ENCODE measurements at regions not wholly inside any gene's neighbourhood (a gene's known extent, or its start where the extent isn't known, plus 50 kb on each side); places are given as distances from the start of the nearest gene placed in this dataset.
"Not testable (repeated sequence)": the region's sequence is repeated elsewhere in the genome, so short reads cannot be mapped to it uniquely, and the experiment has no call there.

DNA sequence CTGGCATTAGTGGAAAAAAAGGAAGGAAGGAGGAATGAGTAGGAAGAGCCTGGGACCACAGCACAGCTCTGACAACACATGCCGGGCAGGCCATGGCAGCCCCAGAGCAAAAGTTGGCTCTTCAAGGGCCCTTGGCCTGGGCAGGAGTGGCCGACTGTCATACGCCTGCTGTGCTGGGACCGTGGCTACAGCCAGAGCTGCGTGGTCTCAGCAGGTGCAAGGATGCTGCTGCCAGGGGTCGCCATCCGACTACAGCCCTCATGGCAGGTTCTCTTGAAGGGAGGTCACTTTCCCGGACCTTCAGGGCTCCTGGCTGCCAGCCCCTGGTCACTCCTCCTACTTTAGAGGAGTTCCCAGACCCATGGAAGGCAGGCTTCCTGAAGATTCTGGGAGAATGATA, 109.9 kb downstream of the ARL4C start:
- Histone ChIP-seq H3K9me2 (ENCODE audit: insufficient read depth, low read length) (no peaks in the 10 kb centered on the region), H3K4me2 (ENCODE audit: low read length) (no peak overlapping the region), H4K20me1 (ENCODE audit: insufficient read depth) (no peaks in the 10 kb centered on the region), H3K27ac (ENCODE audit: low read length) (no peak overlapping the region), H3K9ac (ENCODE audit: low read length) (no peak overlapping the region), H3F3A (ENCODE audit: insufficient read depth, low read length, poor library complexity, severe bottlenecking) (no peaks in the 10 kb centered on the region), H2AFZ (ENCODE audit: low read depth, low read length) (no peak overlapping the region), H3K9me3 (ENCODE audit: low read length) (no peaks in the 10 kb centered on the region), H3K4me3 (ENCODE audit: low read length) (no peak overlapping the region), H3K79me2 (replicated peaks; ENCODE audit: insufficient read depth, low read length) (no peaks in the 10 kb centered on the region), H3K27me3 (ENCODE audit: insufficient read depth, low read depth, low read length) (no peaks in the 10 kb centered on the region), H3K36me3 (ENCODE audit: insufficient read depth, low read length) (no peaks in the 10 kb centered on the region)
- TF ChIP-seq, protein P1, sequence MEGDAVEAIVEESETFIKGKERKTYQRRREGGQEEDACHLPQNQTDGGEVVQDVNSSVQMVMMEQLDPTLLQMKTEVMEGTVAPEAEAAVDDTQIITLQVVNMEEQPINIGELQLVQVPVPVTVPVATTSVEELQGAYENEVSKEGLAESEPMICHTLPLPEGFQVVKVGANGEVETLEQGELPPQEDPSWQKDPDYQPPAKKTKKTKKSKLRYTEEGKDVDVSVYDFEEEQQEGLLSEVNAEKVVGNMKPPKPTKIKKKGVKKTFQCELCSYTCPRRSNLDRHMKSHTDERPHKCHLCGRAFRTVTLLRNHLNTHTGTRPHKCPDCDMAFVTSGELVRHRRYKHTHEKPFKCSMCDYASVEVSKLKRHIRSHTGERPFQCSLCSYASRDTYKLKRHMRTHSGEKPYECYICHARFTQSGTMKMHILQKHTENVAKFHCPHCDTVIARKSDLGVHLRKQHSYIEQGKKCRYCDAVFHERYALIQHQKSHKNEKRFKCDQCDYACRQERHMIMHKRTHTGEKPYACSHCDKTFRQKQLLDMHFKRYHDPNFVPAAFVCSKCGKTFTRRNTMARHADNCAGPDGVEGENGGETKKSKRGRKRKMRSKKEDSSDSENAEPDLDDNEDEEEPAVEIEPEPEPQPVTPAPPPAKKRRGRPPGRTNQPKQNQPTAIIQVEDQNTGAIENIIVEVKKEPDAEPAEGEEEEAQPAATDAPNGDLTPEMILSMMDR (IDR thresholded peaks at IDR 0.05; ENCODE audit: poor library complexity, severe bottlenecking): no peak
- TF ChIP-seq RAD21 (conservative IDR thresholded peaks at IDR 0.05) (no peak), MXI1 (conservative IDR thresholded peaks at IDR 0.05; ENCODE audit: poor library complexity, severe bottlenecking) (no peak), POLR2AphosphoS5 (IDR thresholded peaks at IDR 0.05) (no peak)

DNA sequence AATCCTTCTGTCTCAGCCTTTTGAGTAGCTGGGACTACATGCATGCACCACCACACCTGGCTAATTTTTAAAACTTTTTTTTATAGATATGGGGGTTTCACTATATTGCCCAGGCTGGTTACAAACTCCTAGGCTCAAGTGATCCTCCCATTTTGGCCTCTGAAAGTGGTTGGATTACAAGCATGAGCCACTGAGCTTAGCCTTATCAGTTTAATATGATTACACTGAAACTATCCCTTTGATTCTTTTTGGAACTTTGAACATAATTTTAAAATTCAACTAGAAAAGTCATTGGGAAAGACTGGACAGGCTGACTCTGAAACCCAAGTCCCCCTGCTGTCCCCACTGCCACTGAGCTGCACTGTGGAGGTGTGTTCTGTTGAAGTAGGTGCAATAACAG, 114.8 kb downstream of the ARL4C start:
- Histone ChIP-seq H2AFZ (ENCODE audit: low read depth, low read length) (no peak overlapping the region), H3F3A (ENCODE audit: insufficient read depth, low read length, poor library complexity, severe bottlenecking) (no peaks in the 10 kb centered on the region), H3K4me3 (ENCODE audit: low read length) (no peak overlapping the region), H3K36me3 (ENCODE audit: insufficient read depth, low read length) (no peaks in the 10 kb centered on the region), H3K27me3 (ENCODE audit: insufficient read depth, low read depth, low read length) (no peaks in the 10 kb centered on the region), H3K9ac (ENCODE audit: low read length) (no peak overlapping the region), H4K20me1 (ENCODE audit: insufficient read depth) (no peaks in the 10 kb centered on the region), H3K79me2 (replicated peaks; ENCODE audit: insufficient read depth, low read length) (no peaks in the 10 kb centered on the region), H3K9me3 (ENCODE audit: low read length) (no peaks in the 10 kb centered on the region), H3K4me2 (ENCODE audit: low read length) (no peak overlapping the region), H3K9me2 (ENCODE audit: insufficient read depth, low read length) (no peaks in the 10 kb centered on the region), H3K27ac (ENCODE audit: low read length) (no peak overlapping the region)
- TF ChIP-seq EZH2 (IDR thresholded peaks at IDR 0.05; ENCODE audit: borderline replicate concordance, insufficient read depth, low read length, poor library complexity, severe bottlenecking): no peak
- TF ChIP-seq TAF1 (IDR thresholded peaks at IDR 0.05; ENCODE audit: low read depth): no peak
- no peak for TF ChIP-seq POLR2AphosphoS5 (IDR thresholded peaks at IDR 0.05)
- TF ChIP-seq MXI1 (conservative IDR thresholded peaks at IDR 0.05; ENCODE audit: poor library complexity, severe bottlenecking): no peak
- TF ChIP-seq RAD21 (conservative IDR thresholded peaks at IDR 0.05): no peak
- TF ChIP-seq SMC3 (conservative IDR thresholded peaks at IDR 0.05; ENCODE audit: poor library complexity): no peak
- TF ChIP-seq, protein P1 (IDR thresholded peaks at IDR 0.05; ENCODE audit: poor library complexity, severe bottlenecking): no peak
- TF ChIP-seq EP300 (conservative IDR thresholded peaks at IDR 0.05; ENCODE audit: poor library complexity, severe bottlenecking): no peak
- TF ChIP-seq, protein P2, sequence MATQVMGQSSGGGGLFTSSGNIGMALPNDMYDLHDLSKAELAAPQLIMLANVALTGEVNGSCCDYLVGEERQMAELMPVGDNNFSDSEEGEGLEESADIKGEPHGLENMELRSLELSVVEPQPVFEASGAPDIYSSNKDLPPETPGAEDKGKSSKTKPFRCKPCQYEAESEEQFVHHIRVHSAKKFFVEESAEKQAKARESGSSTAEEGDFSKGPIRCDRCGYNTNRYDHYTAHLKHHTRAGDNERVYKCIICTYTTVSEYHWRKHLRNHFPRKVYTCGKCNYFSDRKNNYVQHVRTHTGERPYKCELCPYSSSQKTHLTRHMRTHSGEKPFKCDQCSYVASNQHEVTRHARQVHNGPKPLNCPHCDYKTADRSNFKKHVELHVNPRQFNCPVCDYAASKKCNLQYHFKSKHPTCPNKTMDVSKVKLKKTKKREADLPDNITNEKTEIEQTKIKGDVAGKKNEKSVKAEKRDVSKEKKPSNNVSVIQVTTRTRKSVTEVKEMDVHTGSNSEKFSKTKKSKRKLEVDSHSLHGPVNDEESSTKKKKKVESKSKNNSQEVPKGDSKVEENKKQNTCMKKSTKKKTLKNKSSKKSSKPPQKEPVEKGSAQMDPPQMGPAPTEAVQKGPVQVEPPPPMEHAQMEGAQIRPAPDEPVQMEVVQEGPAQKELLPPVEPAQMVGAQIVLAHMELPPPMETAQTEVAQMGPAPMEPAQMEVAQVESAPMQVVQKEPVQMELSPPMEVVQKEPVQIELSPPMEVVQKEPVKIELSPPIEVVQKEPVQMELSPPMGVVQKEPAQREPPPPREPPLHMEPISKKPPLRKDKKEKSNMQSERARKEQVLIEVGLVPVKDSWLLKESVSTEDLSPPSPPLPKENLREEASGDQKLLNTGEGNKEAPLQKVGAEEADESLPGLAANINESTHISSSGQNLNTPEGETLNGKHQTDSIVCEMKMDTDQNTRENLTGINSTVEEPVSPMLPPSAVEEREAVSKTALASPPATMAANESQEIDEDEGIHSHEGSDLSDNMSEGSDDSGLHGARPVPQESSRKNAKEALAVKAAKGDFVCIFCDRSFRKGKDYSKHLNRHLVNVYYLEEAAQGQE (IDR thresholded peaks at IDR 0.05; ENCODE audit: borderline replicate concordance): no peak

DNA sequence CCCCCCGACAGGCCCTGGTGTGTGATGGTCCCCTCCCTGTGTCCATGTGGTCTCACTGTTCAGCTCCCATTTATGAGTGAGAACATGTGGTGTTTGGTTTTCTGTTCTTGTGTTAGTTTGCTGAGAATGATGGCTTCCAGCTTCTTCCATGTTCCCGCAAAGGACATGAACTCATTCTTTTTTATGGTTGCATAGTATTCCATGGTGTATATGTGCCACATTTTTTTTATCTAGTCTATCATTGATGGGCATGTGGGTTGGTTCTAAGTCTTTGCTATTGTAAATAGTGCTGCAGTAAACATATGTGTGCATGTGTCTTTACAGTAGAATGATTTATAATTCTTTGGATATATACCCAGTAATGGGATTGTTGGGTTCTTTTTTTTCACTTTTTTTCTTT, 117.9 kb downstream of the ARL4C start:
- not testable (repeated sequence) for H3K9ac ChIP-seq (ENCODE audit: low read length); H3F3A ChIP-seq (ENCODE audit: insufficient read depth, low read length, poor library complexity, severe bottlenecking); H2AFZ ChIP-seq (ENCODE audit: low read depth, low read length); H3K27me3 ChIP-seq (ENCODE audit: insufficient read depth, low read depth, low read length); H3K36me3 ChIP-seq (ENCODE audit: insufficient read depth, low read length); H3K4me2 ChIP-seq (ENCODE audit: low read length); H3K4me3 ChIP-seq (ENCODE audit: low read length); H3K79me2 ChIP-seq (replicated peaks; ENCODE audit: insufficient read depth, low read length); H4K20me1 ChIP-seq (ENCODE audit: insufficient read depth); H3K27ac ChIP-seq (ENCODE audit: low read length); H3K9me3 ChIP-seq (ENCODE audit: low read length); H3K9me2 ChIP-seq (ENCODE audit: insufficient read depth, low read length)
